SHP77 treated with DMSO at 0.1 percent for 48 hours (cell line): ENCODE measurements at regions not wholly inside any gene's neighbourhood (a gene's known extent, or its start where the extent isn't known, plus 50 kb on each side); places are given as distances from the start of the nearest gene placed in this dataset.

Source experiments
- DNase-seq: peaks from one replicate; lab custom pipeline; 2025; lab: John Stamatoyannopoulos, UW

DNA sequence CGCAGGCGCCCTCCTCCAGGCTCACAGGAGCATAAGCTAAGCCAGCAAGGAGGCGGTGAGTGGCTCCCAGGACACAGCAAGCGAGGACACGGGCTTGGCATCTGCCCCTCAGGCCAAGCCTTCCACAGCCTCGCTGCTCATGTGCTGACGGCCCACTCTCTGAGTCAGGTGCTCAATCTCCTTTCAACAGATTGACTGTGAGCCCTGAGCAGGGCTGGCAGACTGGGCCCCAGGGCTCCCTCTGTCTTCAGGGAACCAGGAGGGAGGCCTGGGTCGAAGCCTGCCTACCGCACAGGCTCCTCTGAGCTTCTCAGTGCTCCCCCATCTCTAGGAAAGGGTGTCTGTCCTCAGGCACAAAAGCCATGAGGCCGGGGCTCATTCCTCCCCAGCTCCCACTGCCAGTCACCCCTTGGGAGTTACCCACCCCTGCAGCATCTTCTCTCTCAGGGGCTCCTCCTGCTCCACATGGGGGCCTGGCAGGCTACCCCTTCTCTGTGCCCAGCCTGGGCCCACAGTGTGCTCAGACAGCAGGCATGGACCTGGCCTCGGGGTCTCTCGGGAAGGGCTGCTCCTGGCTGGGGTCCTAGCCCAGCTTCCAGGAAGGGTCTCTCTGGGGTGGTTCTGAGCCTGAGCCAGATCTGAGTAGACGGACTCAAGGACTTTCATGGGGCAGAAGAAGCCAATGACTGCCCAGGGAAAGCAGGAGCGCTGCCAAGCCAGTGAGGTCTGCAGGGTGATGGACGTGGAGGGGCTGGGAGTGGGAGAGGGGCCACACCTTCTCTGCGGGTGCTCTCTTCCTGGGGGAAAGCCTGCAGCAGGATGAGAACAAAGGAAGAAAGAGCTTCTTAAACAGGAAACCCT lies 138.0 kb upstream of the GPC1 start:
- no peak for DNase-seq

DNA sequence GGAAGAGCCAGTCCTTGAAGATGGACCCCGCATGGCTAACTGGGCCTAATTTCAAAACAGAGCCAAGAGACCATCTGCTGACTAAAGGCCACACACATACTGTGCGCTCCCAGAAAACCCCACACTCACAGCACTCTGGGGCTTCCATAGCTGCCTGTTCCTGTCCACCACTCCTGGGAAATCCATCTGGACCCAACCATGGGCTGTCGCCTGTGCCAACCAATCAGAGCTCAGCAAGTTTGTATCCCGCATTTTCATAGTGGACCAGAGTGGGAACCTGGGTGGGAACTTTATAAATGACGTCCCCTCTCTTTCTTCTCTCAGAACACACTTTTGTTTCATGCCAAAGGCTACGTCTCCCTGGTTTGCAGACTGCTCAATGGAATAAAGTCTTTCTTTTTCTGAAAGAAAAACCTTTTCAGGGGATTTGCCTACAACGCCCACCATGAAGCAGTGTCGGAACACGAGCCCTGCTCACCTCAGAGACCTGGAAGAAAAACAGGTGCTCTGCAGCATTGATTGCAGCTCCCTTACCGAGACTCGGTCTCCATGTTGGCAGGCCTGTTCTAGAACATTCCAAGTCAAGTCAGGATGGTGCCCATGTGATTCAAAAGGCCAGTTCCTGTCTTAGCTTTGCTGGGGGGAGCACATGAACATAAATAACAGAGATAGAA lies 137.2 kb upstream of the GPC1 start:
- DNase-seq: no peak

GRCh38 chr2:240298803-240299709 lies 136.4 kb upstream of the GPC1 start:
- DNase-seq: no peak

GRCh38 chr2:240299710-240300068 lies 135.8 kb upstream of the GPC1 start:
- DNase-seq: no peak

DNA sequence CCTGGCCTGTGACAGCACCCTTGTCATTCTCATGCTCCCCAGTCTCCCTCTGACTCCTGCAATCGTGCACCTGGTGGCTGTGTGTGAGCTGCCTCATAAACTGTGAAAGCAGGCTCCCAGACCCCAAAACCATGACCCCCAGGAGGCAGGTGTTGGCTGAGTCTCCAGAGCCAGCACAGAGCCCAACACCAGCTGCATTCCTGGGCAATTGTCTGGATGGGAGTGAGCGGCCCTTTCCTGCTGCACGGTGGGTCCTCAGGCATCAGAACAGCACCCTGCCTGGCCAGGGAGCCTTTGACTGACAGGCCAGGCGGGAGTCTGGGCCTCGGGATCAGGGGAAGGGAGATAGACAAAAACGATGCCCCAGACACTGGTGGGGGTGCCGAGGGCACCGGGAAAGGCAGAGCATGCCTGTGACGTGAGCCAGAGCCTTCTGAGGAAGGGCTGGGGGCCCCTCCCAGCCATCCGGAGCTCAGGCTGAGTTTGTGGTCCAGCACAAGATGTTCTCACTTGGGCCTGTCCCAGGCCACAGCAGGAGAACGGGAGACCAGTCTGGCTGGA lies 135.1 kb upstream of the GPC1 start:
- no peak for DNase-seq

DNA sequence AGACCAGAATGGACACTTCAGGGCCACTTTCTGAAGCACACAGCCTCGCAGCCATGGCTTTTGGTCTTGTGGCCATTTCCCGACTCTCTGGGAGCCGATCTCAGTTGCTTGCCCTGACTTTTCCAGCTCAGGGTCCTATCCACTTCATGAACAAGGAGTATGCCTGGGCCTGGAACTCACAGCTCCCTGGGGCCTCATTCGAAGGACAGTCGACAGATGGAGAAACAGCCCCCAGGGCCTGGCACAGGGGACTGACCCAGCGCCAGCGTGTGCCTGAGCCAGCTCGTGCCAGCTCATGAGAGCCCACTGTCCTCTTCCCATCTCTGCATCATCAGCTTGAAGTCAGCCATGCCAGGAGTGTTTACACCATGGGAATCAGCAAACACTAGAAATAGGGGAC lies 134.6 kb upstream of the GPC1 start:
- DNase-seq: no peak

- no peak for DNase-seq
Observed at GRCh38 chr2:240301256-240301795, 134.1 kb upstream of the GPC1 start.

DNA sequence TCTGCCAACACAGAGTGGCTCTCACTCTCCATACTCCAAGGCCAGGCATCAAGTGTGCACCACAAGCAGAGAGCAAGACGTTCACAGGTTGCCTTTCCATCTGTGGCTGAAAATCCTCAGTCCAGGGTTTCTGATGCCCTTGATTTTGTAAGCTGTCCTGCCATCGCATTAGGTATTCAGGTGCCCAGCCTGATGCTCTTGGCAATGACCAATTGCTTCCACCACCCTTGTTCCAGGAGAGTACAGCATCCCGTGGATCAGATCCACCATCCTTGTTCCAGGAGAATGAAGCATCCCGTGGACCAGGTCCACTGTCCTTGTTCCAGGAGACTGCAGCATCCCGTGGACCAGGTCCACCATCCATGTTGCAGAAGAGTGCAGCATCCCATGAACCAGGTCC lies 133.4 kb upstream of the GPC1 start:
- no peak for DNase-seq

DNA sequence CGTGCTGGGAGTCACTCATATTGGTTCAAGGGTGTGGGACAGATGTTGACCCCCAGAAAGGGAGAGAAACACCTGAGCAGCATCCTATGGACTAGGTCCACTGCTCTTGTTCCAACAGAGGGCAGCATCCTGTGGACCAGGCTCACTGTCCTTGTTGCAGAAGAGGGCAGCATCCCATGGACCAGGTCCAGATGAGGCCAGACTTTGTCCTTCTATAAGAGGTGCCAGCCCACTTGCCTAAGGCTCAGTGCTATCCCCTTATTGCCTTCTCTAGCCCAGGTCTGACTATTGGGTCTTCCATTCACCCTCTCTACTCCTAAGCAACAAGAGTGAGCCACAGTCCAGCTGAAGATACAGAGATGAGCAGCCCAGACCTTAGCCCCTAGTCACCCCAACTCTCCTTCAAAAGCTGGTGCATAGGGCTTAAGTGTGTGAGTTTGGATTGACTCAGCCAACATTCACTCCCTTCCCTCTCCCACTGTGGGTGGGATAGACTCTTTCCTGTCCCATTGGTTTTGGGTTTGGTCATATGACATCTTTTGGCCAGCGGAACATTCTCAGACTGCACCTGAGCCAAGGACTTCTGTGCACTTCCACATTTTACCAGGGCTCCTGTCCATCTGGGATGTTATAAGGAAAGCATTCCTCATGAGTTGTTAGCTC lies 132.4 kb upstream of the GPC1 start:
- DNase-seq: no peak

GRCh38 chr2:240303896-240304745 lies 131.3 kb upstream of the GPC1 start:
- no peak for DNase-seq

DNA sequence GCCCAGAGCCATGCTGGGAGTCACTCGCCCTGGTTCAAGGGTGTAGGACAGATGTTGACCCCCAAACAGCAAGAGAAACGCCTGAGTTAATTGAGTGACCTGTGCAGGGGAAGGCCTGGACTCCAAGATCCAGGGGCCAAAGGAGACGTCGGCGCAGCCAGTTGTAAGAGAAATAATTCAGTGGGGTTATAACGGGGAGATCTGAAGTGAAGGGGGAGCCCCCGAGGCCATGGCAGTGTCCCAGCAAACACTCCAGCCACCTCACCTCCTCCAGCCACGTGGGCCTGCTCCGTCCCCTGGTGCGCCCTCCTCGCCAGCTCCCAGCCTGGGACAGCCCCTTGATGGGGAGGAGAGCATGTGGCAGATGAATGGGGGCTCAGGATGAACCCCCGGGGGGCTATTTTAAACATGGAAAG lies 130.7 kb upstream of the GPC1 start:
- no peak for DNase-seq

DNA sequence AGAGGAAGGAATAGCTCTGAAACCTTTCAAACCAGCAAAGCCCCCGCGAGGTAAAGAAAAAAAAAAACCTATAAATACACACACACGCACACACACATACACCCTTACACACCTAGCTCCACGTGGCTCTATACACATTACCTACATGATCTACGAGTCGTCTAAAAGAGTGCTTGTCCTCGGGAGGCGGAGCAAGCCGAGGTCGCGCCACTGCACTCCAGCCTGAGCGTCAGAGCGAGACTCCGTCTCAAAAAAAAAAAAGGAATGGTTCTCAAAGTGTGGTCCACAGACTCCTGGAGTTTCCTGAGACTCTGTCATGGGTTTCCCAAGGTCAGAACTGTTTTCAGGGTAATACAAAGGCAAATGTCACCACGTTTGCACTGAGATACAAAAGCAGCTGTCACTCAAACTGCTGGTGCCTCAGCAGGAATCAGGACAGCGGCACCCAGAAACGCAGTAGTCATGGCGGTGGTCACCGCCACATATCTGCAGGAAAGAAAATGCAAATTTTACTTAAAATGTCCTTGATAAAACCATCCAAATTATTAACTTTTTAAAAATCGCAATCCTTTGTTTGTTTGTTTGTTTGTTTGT lies 130.0 kb upstream of the GPC1 start:
- no peak for DNase-seq

DNA sequence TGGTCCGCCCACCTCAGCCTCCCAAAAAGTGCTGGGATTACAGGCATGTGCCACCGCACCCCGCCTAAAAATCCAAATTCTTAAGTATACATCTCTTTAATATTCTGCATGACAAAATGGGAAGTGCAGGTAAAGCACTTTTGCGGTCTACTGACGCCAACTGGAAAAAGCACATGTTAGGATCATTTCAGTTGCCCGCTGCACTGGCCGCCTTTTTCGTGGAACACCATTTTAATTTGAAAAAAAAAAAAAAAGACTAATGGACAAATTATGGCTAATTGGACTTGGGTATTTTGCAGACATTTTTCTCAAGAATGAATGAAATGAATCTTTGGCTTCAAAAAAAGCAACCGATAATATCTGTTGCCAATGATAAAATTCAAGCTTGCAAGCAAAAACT lies 129.3 kb upstream of the GPC1 start:
- no peak for DNase-seq

GRCh38 chr2:240308111-240308651 lies 127.3 kb upstream of the GPC1 start:
- DNase-seq: no peak

DNA sequence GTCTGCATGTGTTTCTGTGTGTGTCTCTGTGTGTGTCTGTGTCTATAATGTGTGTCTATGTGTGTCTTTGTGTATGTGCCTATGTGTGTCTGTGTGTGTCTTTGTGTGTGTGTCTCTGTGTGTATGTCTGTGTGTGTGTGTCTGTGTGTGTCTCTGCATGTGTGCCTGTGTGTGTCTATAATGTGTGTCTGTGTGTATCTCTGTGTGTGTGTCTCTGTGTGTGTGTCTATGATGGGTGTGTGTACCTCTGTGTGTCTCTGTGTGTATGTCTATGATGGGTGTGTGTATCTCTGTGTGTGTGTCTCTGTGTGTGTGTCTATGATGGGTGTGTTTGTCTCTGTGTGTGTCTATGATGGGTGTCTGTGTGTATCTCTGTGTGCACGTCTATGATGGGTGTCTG lies 126.2 kb upstream of the GPC1 start:
- DNase-seq: no peak

DNA sequence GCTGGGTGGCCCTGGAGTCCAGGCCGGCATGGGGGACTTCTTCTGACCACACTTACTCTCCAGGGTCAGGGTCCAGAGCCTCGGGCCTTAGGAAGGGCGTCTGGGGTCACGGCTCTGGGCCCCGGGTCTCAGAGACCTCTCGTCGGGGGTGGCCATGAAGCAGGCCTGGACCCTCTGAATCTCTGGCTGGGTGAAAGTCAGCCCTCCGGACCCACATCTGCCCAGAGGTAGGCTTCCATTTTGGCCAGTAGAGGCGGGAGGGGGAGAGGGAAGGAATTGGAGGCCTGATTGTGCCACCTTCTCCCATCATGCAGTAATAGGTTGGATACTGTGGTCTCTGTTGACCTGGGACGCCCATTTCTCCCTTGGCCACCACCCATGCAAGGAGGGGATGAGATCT lies 125.3 kb upstream of the GPC1 start:
- DNase-seq: no peak

DNA sequence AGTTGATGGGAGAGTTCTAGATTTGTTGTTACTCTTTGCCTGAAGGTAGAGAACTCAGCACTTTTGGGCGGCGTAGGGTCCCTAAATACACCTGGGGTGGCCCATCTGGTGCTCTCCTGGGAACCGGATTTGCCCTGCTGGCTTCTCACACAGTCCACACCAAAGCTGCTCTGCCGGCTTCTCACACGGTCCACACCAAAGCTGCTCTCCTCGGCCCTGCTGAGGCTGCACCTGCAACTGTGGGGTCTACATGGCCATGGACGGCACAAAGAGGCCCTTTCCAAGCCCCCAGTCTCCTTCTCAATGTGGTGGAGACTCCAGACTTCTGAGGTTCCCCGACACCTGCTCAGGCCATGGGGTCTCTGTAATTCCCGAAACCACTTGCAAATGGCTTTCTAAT lies 124.8 kb upstream of the GPC1 start:
- no peak for DNase-seq

DNA sequence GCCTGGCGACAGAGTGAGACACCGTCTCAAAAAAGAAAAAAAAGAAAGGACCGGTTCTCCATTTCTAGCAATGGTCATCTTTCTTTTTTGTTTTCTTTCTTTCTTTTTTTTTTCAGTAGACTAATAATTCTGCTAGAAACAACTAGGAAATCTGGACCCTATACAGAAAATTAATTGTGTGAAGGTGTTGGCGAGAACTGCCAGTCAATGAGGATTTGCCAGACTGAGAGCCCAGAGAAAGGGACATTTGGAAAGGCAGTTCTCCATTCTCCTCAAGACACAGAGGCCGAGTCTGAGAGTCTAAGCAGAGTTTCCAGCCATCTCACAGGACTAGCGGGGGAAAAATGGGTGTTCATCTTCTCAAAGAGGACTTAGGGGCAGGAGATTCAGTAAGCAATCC lies 123.6 kb upstream of the GPC1 start:
- DNase-seq: no peak

DNA sequence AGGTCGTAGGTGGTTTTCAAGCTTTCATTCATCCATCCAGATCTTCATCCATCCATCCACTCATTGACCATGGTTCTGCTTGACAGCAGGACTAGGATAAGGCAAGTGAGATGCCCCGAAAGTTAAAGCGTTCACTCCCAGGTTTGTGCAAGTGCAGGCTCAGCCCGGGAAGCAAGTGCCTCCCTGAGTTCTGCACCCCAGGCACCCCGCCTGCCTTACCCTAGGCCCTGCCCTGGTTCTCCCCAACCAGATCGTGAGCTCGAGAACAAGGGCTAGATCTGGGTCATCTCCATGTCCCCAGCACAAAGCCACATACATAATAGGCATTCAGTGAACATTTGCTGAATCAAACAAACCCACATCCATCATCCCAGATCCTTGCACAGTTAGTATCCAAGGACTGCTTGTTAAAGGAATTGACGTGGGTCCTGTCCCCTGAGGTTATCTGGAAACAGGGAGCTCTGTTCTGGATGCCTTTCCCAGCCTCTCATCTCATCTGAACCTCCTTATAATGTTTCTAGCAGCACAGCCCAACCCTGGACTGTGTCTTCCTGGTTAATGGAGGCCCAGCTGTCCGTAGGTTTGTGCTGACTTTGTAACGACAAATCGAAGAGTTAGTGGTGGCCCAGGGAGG lies 116.1 kb upstream of the GPC1 start:
- no peak for DNase-seq

DNA sequence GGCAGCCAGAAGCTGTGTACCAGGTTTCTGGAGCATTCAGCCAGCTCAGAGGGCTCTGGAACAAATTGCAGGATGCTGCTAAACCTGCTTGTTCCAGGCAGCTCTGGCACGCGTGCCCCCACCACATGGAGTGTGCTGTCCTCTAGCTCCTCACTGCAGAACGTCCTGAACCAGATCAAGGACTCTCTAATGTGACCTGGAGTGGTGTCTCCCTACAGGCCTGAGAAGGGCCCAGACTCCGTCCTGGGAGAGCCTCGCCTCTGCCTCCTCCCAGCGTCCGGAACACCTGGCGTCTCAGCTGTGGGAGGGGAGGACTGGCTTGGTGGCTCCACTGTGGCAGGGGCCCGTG lies 115.6 kb upstream of the GPC1 start:
- no peak for DNase-seq
